GM19043 (cell line): ENCODE measurements at regions not wholly inside any gene's neighbourhood (a gene's known extent, or its start where the extent isn't known, plus 50 kb on each side); places are given as distances from the start of the nearest gene placed in this dataset.

Experiments used
- ATAC-seq: cut with Tn5 transposase; IDR thresholded peaks from one replicate; pipeline ENCODE4 v1.9.1; 2021; ENCODE audit warnings: low read depth; ENCODE audit not compliant: unreplicated experiment

GRCh38 chr9:10957878-10958277 is 345.1 kb upstream of the PTPRD start:
- ATAC-seq = no peak

- ATAC-seq = no peak
Measured at GRCh38 chr9:10961883-10962282, 349.1 kb upstream of the PTPRD start.

- ATAC-seq = no peak
Measured at GRCh38 chr9:10983251-10983650, 370.4 kb upstream of the PTPRD start.

- no peak for ATAC-seq
Measured at GRCh38 chr9:10999646-11000045, 386.8 kb upstream of the PTPRD start.

GRCh38 chr9:11001546-11001945 is 388.7 kb upstream of the PTPRD start:
- ATAC-seq = no peak

- no peak for ATAC-seq
Measured at GRCh38 chr9:11002705-11003104, 389.9 kb upstream of the PTPRD start.

GRCh38 chr9:11003836-11004235 is 391.0 kb upstream of the PTPRD start:
- no peak for ATAC-seq

GRCh38 chr9:11011696-11012095 is 398.9 kb upstream of the PTPRD start:
- no peak for ATAC-seq

GRCh38 chr9:11016081-11016480 is 403.3 kb upstream of the PTPRD start:
- ATAC-seq = no peak

GRCh38 chr9:11023201-11023600 is 410.4 kb upstream of the PTPRD start:
- ATAC-seq = no peak

- ATAC-seq = no peak
Measured at GRCh38 chr9:11025775-11026174, 413.0 kb upstream of the PTPRD start.

- ATAC-seq = no peak
Measured at GRCh38 chr9:11038366-11038765, 425.6 kb upstream of the PTPRD start.

GRCh38 chr9:11039006-11039405 is 426.2 kb upstream of the PTPRD start:
- ATAC-seq = no peak

- no peak for ATAC-seq
Measured at GRCh38 chr9:11045589-11045988, 432.8 kb upstream of the PTPRD start.

- ATAC-seq = no peak
Measured at GRCh38 chr9:11063263-11063662, 450.5 kb upstream of the PTPRD start.

GRCh38 chr9:11064909-11065308 is 452.1 kb upstream of the PTPRD start:
- no peak for ATAC-seq

- ATAC-seq = no peak
Measured at GRCh38 chr9:11072176-11072575, 459.4 kb upstream of the PTPRD start.

GRCh38 chr9:11086561-11086960 is 473.8 kb upstream of the PTPRD start:
- ATAC-seq = no peak

- ATAC-seq = no peak
Measured at GRCh38 chr9:11088821-11089374, 476.1 kb upstream of the PTPRD start.

GRCh38 chr9:11092974-11093373 is 480.2 kb upstream of the PTPRD start:
- no peak for ATAC-seq

GRCh38 chr9:11097020-11097419 is 484.2 kb upstream of the PTPRD start:
- no peak for ATAC-seq

- no peak for ATAC-seq
Measured at GRCh38 chr9:11103525-11103924, 490.7 kb upstream of the PTPRD start.

GRCh38 chr9:11107196-11107595 is 494.4 kb upstream of the PTPRD start:
- ATAC-seq = no peak
